GM12872 (cell line): ENCODE measurements at regions not wholly inside any gene's neighbourhood (a gene's known extent, or its start where the extent isn't known, plus 50 kb on each side); places are given as distances from the start of the nearest gene placed in this dataset.

Experiments
- TF ChIP-seq, protein P1 (sequence below): IDR thresholded peaks from 3 replicates; pipeline ENCODE4 v1.5.1; 2011; ENCODE audit warnings: low read depth, mild to moderate bottlenecking, low read length, moderate library complexity; ENCODE audit not compliant: insufficient read depth

DNA sequence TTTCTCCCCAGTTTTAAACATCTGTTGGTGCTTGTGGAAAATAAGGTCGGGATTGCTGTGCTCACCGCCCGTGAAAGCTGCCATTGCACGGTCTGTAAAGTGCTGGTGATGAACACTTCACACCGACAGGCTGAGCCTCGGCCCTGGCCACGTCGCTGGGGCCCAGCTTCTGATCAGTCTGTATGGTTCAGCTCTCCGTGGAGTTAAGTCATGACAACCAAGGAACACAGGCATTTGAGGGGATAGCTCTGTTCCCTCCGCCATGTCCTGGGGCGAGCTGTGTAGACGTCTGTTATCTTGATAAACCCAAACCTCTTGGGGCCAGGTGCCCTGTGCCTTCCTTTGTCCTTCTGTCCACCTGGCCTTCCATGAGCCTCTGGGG is 110.6 kb downstream of the METRNL start:
- TF ChIP-seq, protein P1, sequence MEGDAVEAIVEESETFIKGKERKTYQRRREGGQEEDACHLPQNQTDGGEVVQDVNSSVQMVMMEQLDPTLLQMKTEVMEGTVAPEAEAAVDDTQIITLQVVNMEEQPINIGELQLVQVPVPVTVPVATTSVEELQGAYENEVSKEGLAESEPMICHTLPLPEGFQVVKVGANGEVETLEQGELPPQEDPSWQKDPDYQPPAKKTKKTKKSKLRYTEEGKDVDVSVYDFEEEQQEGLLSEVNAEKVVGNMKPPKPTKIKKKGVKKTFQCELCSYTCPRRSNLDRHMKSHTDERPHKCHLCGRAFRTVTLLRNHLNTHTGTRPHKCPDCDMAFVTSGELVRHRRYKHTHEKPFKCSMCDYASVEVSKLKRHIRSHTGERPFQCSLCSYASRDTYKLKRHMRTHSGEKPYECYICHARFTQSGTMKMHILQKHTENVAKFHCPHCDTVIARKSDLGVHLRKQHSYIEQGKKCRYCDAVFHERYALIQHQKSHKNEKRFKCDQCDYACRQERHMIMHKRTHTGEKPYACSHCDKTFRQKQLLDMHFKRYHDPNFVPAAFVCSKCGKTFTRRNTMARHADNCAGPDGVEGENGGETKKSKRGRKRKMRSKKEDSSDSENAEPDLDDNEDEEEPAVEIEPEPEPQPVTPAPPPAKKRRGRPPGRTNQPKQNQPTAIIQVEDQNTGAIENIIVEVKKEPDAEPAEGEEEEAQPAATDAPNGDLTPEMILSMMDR, result no peak

DNA sequence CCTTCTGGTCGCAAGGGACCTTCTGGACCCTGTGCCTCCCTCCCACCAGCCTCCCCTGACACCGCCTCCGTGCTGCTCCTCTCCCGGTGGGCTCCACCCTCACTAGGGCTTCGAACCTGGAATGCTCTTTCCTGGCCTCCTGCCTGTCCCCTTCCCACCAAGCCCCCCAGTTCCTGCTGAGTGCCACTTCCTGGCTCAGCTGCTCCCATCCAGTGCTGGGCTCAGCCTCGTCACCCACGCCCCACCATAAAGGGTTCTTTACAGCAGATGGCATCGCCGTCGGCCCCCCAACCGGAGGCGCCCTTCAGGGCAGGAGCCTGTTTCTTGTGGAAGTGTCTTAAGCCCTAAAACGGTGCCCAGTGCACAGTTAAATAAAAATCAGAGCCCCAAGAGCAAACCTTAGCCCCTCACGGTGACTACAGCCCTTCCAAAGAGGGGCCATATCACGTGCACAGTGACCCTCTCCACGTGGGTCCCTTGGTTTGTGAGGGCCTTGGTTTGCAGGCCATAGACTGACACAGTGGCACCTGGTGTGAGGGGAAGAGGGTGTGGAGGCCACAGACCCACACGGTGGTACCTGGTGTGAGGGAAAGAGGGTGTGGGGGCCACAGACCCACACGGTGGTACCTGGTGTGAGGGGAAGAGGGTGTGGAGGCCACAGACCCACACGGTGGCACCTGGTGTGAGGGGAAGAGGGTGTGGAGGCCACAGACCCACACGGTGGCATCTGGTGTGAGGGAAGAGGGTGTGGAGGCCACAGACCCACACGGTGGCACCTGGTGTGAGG is 111.4 kb downstream of the METRNL start:
- TF ChIP-seq, protein P1, result no peak

DNA sequence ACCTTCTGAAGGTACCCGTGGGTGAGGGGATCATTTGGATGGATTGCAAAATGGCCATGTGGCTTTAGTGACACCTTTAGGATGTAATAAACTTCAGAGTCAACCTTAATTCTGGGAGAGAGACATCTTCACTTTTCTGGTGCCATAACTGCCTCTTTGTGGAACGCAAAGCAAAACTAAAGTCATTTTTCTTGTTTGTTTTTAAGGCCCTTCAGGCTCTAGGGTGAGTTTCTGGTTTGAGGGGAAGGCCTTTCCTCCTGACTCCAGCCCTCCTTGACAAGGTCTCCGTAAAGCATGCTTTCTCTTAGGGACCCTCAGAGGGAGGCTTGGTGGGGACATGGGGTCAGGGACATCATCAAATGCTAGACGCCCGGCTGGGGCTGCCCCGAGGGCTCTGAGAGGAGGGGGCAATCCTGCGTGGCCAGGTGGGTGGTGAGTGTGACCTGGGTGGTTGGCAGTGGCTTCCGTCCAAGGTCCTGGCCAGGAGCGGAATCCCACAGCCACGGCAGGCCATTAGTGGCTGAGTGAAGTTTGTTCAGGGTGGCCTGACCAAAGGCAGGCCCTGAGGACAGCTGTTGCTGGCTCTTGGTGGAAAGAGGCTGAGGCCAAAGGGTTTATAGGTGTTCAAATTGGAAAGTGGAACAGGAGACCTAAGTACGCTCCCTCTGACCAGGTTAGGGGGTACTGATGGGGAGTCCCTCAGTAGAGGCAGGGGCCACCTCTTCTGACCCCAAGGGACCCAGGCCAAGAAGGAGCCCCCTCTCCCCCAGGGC is 112.2 kb downstream of the METRNL start:
- TF ChIP-seq, protein P1, result no peak

DNA sequence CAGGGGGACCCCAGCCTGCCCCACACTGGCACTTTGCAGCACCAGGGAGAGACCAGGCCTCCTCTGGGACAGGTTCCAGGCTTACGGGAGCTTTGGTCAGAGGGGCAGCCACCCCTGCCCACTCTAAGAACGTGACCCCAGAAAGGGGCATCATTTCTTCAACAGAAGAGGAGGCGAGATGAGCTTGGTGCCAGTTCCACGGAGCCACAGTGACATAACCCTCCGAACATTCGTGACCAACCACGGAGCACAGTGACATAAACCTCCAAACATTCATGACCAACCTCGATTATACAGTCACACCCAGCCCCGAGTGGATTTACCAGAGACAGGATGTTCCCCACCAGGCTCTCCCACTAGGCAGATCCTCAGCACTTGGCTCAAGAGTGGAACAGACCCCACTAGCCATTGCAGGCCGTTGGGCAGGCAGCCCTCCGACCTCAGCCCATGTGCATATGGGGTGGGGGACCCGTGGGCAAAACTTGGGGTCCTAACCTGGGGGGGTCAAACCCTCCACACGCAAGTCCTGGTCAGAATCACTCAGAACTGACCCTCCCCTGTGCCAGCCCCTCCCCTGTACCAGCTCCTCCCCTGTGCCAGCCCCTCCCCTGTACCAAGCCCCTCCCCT is 112.9 kb downstream of the METRNL start:
- TF ChIP-seq, protein P1, result no peak

DNA sequence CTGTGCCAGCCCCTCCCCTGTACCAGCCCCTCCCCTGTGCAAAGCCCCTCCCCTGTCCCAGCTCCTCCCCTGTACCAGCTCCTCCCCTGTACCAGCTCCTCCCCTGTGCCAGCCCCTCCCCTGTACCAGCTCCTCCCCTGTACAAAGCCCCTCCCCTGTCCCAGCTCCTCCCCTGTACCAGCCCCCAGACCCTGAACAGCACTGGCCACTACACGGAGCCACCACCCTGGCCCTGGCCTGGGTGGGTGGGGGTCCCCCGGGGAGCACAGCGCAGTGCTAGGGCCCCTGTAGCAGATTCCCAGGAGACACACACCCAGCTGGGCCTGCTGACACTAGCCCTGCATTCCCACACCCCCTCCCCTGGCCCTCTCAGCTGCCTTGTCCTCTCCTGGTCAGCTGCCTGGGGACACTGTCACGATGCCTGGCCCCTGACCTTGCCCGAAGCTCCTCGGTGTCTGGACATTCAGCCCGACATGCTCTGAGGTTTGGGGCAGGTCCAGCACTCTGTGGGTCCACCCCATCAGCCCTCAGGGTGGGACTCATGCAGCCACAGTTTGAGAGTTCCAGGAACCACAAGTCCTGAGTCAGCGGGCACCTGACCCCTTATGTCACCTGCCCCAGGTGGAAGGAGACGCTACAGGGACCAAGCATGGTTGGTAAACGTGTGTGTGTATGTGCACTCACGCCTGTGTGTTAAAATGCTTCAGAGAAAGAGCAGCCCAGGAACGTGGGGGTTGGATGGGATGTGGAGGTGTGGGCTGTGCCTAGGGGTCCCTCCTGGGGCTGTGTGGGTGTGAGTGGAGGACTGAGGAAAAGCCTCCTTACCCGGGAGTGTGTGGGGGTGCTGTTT is 114.2 kb downstream of the METRNL start:
- TF ChIP-seq, protein P1, result no peak

DNA sequence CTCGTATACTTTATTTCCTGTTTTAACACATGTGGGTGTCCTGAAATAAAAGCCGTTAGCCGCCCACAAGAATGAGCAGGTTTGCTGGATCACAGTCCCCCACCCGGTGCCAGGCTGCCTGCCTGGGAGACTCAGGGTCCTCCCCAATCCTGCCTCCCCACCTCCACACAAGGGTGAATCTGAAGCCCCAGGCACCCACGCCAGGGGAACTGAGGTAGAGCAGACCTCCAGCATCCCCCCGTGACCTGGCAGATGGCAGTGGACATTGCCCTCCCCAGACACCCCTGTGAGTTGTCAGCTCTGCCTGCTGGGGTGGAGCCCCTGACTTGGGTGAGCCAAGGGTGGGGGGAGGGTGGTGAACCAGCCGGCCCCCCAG is 114.8 kb downstream of the METRNL start:
- TF ChIP-seq, protein P1, result no peak
